Karpas-422 (cell line): ENCODE measurements at regions not wholly inside any gene's neighbourhood (a gene's known extent, or its start where the extent isn't known, plus 50 kb on each side); places are given as distances from the start of the nearest gene placed in this dataset.
"Not testable (repeated sequence)": the region's sequence is repeated elsewhere in the genome, so short reads cannot be mapped to it uniquely, and the experiment has no call there.

Experiments used
- DNase-seq: peaks from one replicate; pipeline ENCODE4 v3.0.0-alpha.2; 2015
- H2AFZ ChIP-seq: fragments of 200-600 bp; sonication (generic); 2 replicates; pipeline ENCODE4 v1.6.1; 2014; ENCODE audit warnings: antibody characterized with exemption, low read length, mixed read lengths
- H3K27ac ChIP-seq: fragments of 200-600 bp; sonication (generic); 2 replicates; pipeline ENCODE4 v1.5.1; 2014; ENCODE audit warnings: mild to moderate bottlenecking, low read length, moderate library complexity
- H3K27me3 ChIP-seq: fragments of 200-600 bp; sonication (generic); 2 replicates; pipeline ENCODE4 v1.6.1; 2014; ENCODE audit warnings: low read length, mixed read lengths
- H3K36me3 ChIP-seq: fragments of 200-600 bp; sonication (generic); 2 replicates; pipeline ENCODE4 v1.6.1; 2014; ENCODE audit warnings: low read length, mixed read lengths; ENCODE audit not compliant: insufficient read depth
- H3K4me1 ChIP-seq: fragments of 200-600 bp; sonication (generic); 2 replicates; pipeline ENCODE4 v1.6.1; 2014; ENCODE audit warnings: mild to moderate bottlenecking, low read length, mixed read lengths
- H3K4me2 ChIP-seq: fragments of 200-600 bp; sonication (generic); 2 replicates; pipeline ENCODE4 v1.6.1; 2014; ENCODE audit warnings: low read length, low read depth, mild to moderate bottlenecking; ENCODE audit not compliant: poor library complexity, severe bottlenecking
- H3K4me3 ChIP-seq: fragments of 200-600 bp; sonication (generic); 2 replicates; pipeline ENCODE4 v1.5.1; 2014; ENCODE audit warnings: mild to moderate bottlenecking, antibody characterized with exemption, low read length, mixed read lengths
- H3K79me2 ChIP-seq: fragments of 200-600 bp; sonication (generic); 2 replicates; pipeline ENCODE4 v1.6.1; 2014; ENCODE audit warnings: mild to moderate bottlenecking, low read length, mixed read lengths
- H3K9ac ChIP-seq: fragments of 200-600 bp; sonication (generic); 2 replicates; pipeline ENCODE4 v1.6.0; 2014; ENCODE audit warnings: low read length
- H3K9me2 ChIP-seq: fragments of 200-600 bp; sonication (generic), shearing (Covaris generic); replicated peaks from 2 replicates; pipeline ENCODE4 v1.6.0; 2014; ENCODE audit warnings: mild to moderate bottlenecking, low read length, moderate library complexity; ENCODE audit not compliant: insufficient read depth
- H3K9me3 ChIP-seq: fragments of 300-700, 200-600 bp; sonication (generic); 2 replicates; pipeline ENCODE4 v1.6.1; 2014; ENCODE audit warnings: low read length, mixed read lengths
- H4K20me1 ChIP-seq: fragments of 200-600 bp; sonication (generic); 2 replicates; pipeline ENCODE4 v1.6.1; 2014; ENCODE audit warnings: mild to moderate bottlenecking, antibody characterized with exemption, low read length, low read depth; ENCODE audit not compliant: insufficient read depth

DNA sequence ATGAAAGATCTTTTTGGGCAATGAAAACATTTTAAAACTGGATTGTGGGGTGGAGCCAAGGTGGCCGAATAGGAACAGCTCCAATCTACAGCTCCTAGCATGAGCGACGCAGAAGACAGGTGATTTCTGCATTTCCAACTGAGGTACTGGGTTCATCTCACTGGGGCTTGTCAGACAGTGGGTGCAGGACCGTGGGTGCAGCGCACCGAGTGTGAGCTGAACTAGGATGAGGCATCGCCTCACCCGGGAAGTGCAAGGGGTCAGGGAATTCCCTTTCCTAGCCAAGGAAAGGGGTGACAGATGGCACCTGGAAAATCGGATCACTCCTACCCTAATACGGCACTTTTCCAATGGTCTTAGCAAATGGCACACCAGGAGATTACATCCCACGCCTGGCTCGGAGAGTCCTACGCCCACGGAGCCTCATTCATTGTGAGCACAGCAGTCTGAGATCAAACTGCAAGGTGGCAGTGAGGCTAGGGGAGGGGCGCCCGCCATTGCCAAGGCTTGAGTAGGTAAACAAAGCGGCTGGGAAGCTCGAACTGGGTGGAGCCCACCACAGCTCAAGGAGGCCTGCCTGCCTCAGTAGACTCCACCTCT lies 84.3 kb upstream of the FANCL start:
- not testable (repeated sequence) for H3K4me2 ChIP-seq, H2AFZ ChIP-seq, H3K36me3 ChIP-seq, H3K9me3 ChIP-seq, DNase-seq, H4K20me1 ChIP-seq, H3K4me3 ChIP-seq, H3K27ac ChIP-seq, H3K9ac ChIP-seq, H3K27me3 ChIP-seq, H3K4me1 ChIP-seq, H3K79me2 ChIP-seq, H3K9me2 ChIP-seq

DNA sequence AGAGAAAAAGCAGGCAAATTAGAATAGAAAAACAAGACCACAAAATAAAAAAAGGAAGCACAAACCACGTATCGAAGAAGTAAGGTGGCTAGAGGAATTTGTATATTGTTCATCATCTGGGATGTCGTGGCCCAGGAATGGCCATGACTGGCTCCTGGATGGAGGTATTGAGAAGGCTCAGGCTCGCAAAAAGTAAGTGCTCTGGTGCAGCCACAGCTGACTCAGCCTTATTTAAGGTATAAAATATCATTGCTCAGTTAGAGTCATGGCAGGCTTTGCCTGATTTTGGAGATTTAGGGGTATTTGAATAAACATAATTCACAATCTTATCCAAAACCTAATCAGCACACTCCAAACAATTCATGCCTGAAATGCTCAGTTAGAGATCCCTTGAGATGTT lies 78.4 kb upstream of the FANCL start:
- Histone ChIP-seq H2AFZ (no peak overlapping the region), H4K20me1 (no peaks in the 10 kb centered on the region), H3K27ac (no peak overlapping the region), H3K9me2 (no peaks in the 10 kb centered on the region), H3K9me3 (no peaks in the 10 kb centered on the region), H3K27me3 (no peaks in the 10 kb centered on the region), H3K4me1 (no peaks in the 10 kb centered on the region), H3K79me2 (no peaks in the 10 kb centered on the region), H3K36me3 (no peaks in the 10 kb centered on the region), H3K9ac (no peak overlapping the region), H3K4me2 (no peak overlapping the region), H3K4me3 (no peak overlapping the region)
- DNase-seq, result no peak

- H3K4me3 ChIP-seq, H3K9me2 ChIP-seq, H3K36me3 ChIP-seq, H3K27ac ChIP-seq, H3K79me2 ChIP-seq, H3K4me1 ChIP-seq, H4K20me1 ChIP-seq, H3K4me2 ChIP-seq, H3K27me3 ChIP-seq, DNase-seq, H3K9me3 ChIP-seq, H2AFZ ChIP-seq, H3K9ac ChIP-seq: not testable (repeated sequence)
Observed at GRCh38 chr2:58318949-58319348, 77.8 kb upstream of the FANCL start.

- Histone ChIP-seq H3K9ac (no peak overlapping the region), H3K9me2 (no peaks in the 10 kb centered on the region), H3K27me3 (no peaks in the 10 kb centered on the region), H3K4me3 (no peak overlapping the region), H3K27ac (no peak overlapping the region), H4K20me1 (no peaks in the 10 kb centered on the region), H3K36me3 (no peaks in the 10 kb centered on the region), H3K9me3 (no peaks in the 10 kb centered on the region), H3K4me2 (no peak overlapping the region), H3K4me1 (no peaks in the 10 kb centered on the region), H3K79me2 (no peaks in the 10 kb centered on the region), H2AFZ (no peak overlapping the region)
- no peak for DNase-seq
Observed at GRCh38 chr2:58313926-58314325, 72.8 kb upstream of the FANCL start.

DNA sequence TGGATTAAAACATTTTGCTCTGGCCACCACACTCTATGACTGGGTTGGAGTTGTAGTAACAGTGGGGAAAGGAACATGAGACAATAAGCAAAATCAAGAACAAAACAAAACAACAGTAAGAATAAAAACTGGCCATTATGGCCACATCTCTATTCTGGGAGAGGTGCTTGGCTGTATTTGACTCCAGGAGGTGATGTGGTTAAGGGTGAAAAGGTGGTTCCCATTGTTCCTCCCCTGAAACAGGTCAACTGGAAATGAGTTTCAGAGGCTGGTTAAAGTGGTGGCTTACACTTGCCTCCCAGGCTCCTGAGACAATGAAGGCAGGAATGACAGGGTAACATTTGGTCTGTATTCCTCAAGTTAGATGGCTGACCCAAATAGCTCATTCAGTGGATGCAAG lies 67.3 kb upstream of the FANCL start:
- Histone ChIP-seq H4K20me1 (no peaks in the 10 kb centered on the region), H3K4me3 (no peak overlapping the region), H3K36me3 (no peaks in the 10 kb centered on the region), H3K4me2 (no peak overlapping the region), H2AFZ (no peak overlapping the region), H3K9me2 (no peaks in the 10 kb centered on the region), H3K9me3 (no peaks in the 10 kb centered on the region), H3K4me1 (no peaks in the 10 kb centered on the region), H3K27ac (no peak overlapping the region), H3K79me2 (no peaks in the 10 kb centered on the region), H3K9ac (no peak overlapping the region), H3K27me3 (no peaks in the 10 kb centered on the region)
- DNase-seq, result no peak

GRCh38 chr2:58304843-58305242 lies 63.7 kb upstream of the FANCL start:
- H4K20me1 ChIP-seq, result no peaks in the 10 kb centered on the region

DNA sequence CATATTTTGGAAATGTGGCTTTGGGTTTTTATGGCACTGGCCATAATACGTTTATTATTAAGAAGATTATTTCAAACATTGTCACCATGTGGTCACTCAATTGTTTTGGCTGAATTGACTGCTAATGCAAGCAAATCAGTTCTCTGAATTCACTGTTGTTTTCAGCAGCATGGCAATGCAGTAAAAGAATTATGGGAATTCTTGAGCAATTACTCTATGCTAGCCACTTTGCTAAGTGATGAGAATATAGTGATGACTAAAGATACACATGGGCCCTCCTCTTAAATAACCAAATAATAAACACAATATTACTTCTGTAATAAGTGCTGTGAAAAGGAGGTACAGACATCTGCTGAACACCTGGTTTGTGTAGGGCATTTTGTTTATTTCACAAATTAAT lies 58.0 kb upstream of the FANCL start:
- Histone ChIP-seq H3K9me2 (no peaks in the 10 kb centered on the region), H3K36me3 (no peaks in the 10 kb centered on the region), H3K27me3 (no peaks in the 10 kb centered on the region), H3K4me1 (no peaks in the 10 kb centered on the region), H3K9me3 (no peaks in the 10 kb centered on the region), H3K27ac (no peak overlapping the region), H3K4me2 (no peak overlapping the region), H3K9ac (no peak overlapping the region), H4K20me1 (no peaks in the 10 kb centered on the region), H3K4me3 (no peak overlapping the region), H3K79me2 (no peaks in the 10 kb centered on the region), H2AFZ (no peak overlapping the region)
- DNase-seq, result no peak

More at GRCh38 chr2:58304843-58305242, 63.7 kb upstream of the FANCL start:
- Histone ChIP-seq H3K4me1 (no peaks in the 10 kb centered on the region), H3K9me3 (no peaks in the 10 kb centered on the region), H3K27me3 (no peaks in the 10 kb centered on the region), H3K4me2 (no peak overlapping the region), H3K9ac (no peak overlapping the region), H3K79me2 (no peaks in the 10 kb centered on the region), H3K4me3 (no peak overlapping the region), H3K36me3 (no peaks in the 10 kb centered on the region), H3K27ac (no peak overlapping the region), H2AFZ (no peak overlapping the region), H3K9me2 (no peaks in the 10 kb centered on the region)
- no peak for DNase-seq

DNA sequence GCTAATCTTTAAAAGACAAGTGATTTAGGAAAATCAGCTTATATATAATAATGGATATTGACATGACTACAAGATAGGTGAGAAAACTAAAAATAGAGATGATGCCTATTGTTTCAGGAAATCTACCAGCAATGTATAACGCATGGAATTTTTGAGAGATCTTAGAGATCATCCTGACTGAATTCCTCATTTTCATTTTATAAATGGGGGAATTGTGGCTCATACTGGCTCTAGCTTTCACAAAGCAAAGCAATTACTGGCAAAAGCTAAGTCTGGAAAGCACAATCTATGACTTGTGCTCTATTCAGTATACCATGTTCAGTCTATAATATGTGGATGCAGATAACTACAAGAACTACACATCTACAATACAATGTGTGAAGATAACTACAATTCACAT lies 51.9 kb upstream of the FANCL start:
- Histone ChIP-seq H3K79me2 (no peaks in the 10 kb centered on the region), H3K9me2 (no peaks in the 10 kb centered on the region), H3K4me2 (no peak overlapping the region), H3K27me3 (no peaks in the 10 kb centered on the region), H3K36me3 (no peaks in the 10 kb centered on the region), H2AFZ (no peak overlapping the region), H3K4me3 (no peak overlapping the region), H4K20me1 (no peaks in the 10 kb centered on the region), H3K9me3 (no peaks in the 10 kb centered on the region), H3K9ac (no peak overlapping the region), H3K27ac (no peak overlapping the region), H3K4me1 (no peaks in the 10 kb centered on the region)
- DNase-seq, result no peak
